Vagina (tissue), 2 donors: ENCODE measurements at regions not wholly inside any gene's neighbourhood (a gene's known extent, or its start where the extent isn't known, plus 50 kb on each side); places are given as distances from the start of the nearest gene placed in this dataset.

Experiments
- DNase-seq, 2 donors: peaks; one replicate each; pipeline ENCODE4 v3.0.0-alpha.2; 2017; ENCODE audit errors: extremely low spot score in 2 of 2
- H3K27ac ChIP-seq: fragments of 200-600 bp; sonication (generic); one replicate; pipeline ENCODE4 v1.5.1; 2019
- H3K27me3 ChIP-seq: fragments of 200-600 bp; sonication (generic); one replicate; pipeline ENCODE4 v1.5.1; 2019
- H3K36me3 ChIP-seq, 2 donors: fragments of 200-600 bp; sonication (generic); one replicate each; pipeline ENCODE4 v1.5.1; 2017 to 2019
- H3K4me1 ChIP-seq: fragments of 200-600 bp; sonication (generic); one replicate; pipeline ENCODE4 v1.5.1; 2019
- H3K4me3 ChIP-seq, 2 donors: fragments of 200-600 bp; sonication (generic); 1 replicate in 1 of 2; 2 replicates in 1 of 2; pipeline ENCODE4 v1.5.1; 2016 to 2019
- H3K9me3 ChIP-seq: fragments of 200-600 bp; sonication (generic); one replicate; pipeline ENCODE4 v1.5.1; 2019
- CTCF ChIP-seq, 3 experiments: fragments of 450-650 bp in 2 of 3; fragments of 200-600 bp in 1 of 3; sonication (generic) in 1 of 3; IDR thresholded peaks; one replicate each; pipeline ENCODE4 v1.5.1; 2017 to 2019; ENCODE audit warnings: antibody characterized with exemption in 3 of 3, mild to moderate bottlenecking in 2 of 3, moderate library complexity in 2 of 3
- POLR2A ChIP-seq, 2 donors: fragments of 450-650 bp; IDR thresholded peaks; one replicate each; pipeline ENCODE4 v1.6.1; 2017; ENCODE audit warnings: antibody characterized with exemption in 2 of 2, mild to moderate bottlenecking in 2 of 2, moderate library complexity in 2 of 2
- POLR2AphosphoS5 ChIP-seq, 2 donors: sonication (generic); formaldehyde crosslinking; IDR thresholded peaks; one replicate each; pipeline ENCODE4 v1.9.0; 2017; ENCODE audit warnings: antibody characterized with exemption in 2 of 2, mild to moderate bottlenecking in 2 of 2, low read depth in 1 of 2; ENCODE audit not compliant: insufficient read depth in 1 of 2
- intact Hi-C: fragments of 100-400 bp; cut with DNase I; formaldehyde crosslinking; loops from one replicate; pipeline ENCODE4 v1.15.1; 2023

DNA sequence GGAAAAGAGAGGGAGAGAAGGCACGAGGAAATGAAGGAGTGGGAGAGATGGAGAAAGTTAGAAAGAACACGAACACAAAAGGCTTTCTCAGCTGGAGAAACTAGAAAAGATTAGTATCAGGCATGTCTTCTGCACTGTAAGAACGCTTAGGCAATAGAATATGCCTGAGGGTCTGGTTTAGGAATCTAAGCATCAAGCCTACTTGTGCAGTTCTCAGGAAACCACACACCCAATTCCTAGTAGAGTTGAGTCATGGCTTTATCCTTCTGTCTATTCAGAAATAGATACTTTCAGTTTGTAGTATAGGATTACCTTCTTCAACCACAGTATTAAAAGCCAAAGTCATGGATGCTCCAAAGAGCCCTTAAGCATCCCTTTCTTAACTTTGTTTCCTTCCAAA is 969.4 kb downstream of the NTRK3 start:
- Histone ChIP-seq H3K4me1 (no peaks in the 10 kb centered on the region), H3K27ac (no peak overlapping the region), H3K4me3 (no peak overlapping the region), H3K9me3 (no peaks in the 10 kb centered on the region), H3K27me3 (no peaks in the 10 kb centered on the region), H3K36me3 (no peaks in the 10 kb centered on the region)
- TF ChIP-seq CTCF (IDR thresholded peaks at IDR 0.05) (no peak), POLR2AphosphoS5 (IDR thresholded peaks at IDR 0.05; ENCODE audit: insufficient read depth in 1 of 2, low read depth in 1 of 2) (no peak), POLR2A (IDR thresholded peaks at IDR 0.05) (no peak)
- DNase-seq = no peak
- intact Hi-C loops = no loop called here

- no peak for DNase-seq
- Histone ChIP-seq H3K36me3 (no peaks in the 10 kb centered on the region), H3K9me3 (no peaks in the 10 kb centered on the region), H3K27ac (no peak overlapping the region), H3K27me3 (no peaks in the 10 kb centered on the region), H3K4me3 (no peak overlapping the region), H3K4me1 (no peaks in the 10 kb centered on the region)
- intact Hi-C loops = no loop called here
- TF ChIP-seq POLR2AphosphoS5 (IDR thresholded peaks at IDR 0.05; ENCODE audit: insufficient read depth in 1 of 2, low read depth in 1 of 2) (no peak), POLR2A (IDR thresholded peaks at IDR 0.05) (no peak), CTCF (IDR thresholded peaks at IDR 0.05) (no peak)
Observed at GRCh38 chr15:87269566-87269965, 987.0 kb downstream of the NTRK3 start.

DNA sequence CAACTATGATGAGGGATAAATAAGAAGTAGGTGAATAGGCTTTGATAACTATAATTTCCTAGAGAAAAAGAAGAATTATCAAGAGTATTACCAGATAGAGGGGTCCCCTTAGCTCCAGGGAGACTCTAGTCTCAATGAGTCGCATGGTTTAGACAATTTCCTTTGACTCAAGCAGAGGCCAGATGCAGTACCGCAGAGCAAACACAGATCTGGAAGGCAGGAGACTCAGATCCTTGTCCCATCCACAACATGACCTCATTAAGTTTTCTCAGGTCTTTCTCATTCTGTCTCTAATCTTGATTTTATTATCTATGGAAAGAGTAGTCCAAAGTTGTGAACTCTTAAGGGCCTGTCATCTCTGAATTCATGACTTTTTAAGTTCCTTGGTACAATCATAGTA is 987.9 kb downstream of the NTRK3 start:
- no peaks in the 10 kb centered on the region for H3K27me3 ChIP-seq
- H3K27ac ChIP-seq = no peak overlapping the region
- no peaks in the 10 kb centered on the region for H3K9me3 ChIP-seq
- H3K36me3 ChIP-seq = no peaks in the 10 kb centered on the region
- DNase-seq = no peak
- no peak overlapping the region for H3K4me3 ChIP-seq
- no peak for TF ChIP-seq POLR2A (IDR thresholded peaks at IDR 0.05)
- no peak for TF ChIP-seq CTCF (IDR thresholded peaks at IDR 0.05)
- TF ChIP-seq POLR2AphosphoS5 (IDR thresholded peaks at IDR 0.05; ENCODE audit: insufficient read depth in 1 of 2, low read depth in 1 of 2) = no peak
- no peaks in the 10 kb centered on the region for H3K4me1 ChIP-seq
- intact Hi-C loops = no loop called here

GRCh38 chr15:87267798-87268197 is 988.7 kb downstream of the NTRK3 start:
- TF ChIP-seq CTCF (IDR thresholded peaks at IDR 0.05) (no peak), POLR2A (IDR thresholded peaks at IDR 0.05) (no peak), POLR2AphosphoS5 (IDR thresholded peaks at IDR 0.05; ENCODE audit: insufficient read depth in 1 of 2, low read depth in 1 of 2) (no peak)
- Histone ChIP-seq H3K27ac (no peak overlapping the region), H3K4me1 (no peaks in the 10 kb centered on the region), H3K36me3 (no peaks in the 10 kb centered on the region), H3K27me3 (no peaks in the 10 kb centered on the region), H3K9me3 (no peaks in the 10 kb centered on the region), H3K4me3 (no peak overlapping the region)
- intact Hi-C loops = no loop called here
- DNase-seq = no peak

GRCh38 chr15:87263871-87264270 is 992.7 kb downstream of the NTRK3 start:
- no peak overlapping the region for H3K4me3 ChIP-seq
- DNase-seq = no peak

More at GRCh38 chr15:87263871-87264270, 992.7 kb downstream of the NTRK3 start:
- no peaks in the 10 kb centered on the region for H3K9me3 ChIP-seq
- intact Hi-C loops = no loop called here
- TF ChIP-seq POLR2AphosphoS5 (IDR thresholded peaks at IDR 0.05; ENCODE audit: insufficient read depth in 1 of 2, low read depth in 1 of 2) = no peak
- TF ChIP-seq CTCF (IDR thresholded peaks at IDR 0.05) = no peak
- no peak for TF ChIP-seq POLR2A (IDR thresholded peaks at IDR 0.05)
- no peaks in the 10 kb centered on the region for H3K4me1 ChIP-seq
- H3K27me3 ChIP-seq = no peaks in the 10 kb centered on the region
- H3K27ac ChIP-seq = no peak overlapping the region
- H3K36me3 ChIP-seq = no peaks in the 10 kb centered on the region
